H9 (cell line): ENCODE measurements at regions not wholly inside any gene's neighbourhood (a gene's known extent, or its start where the extent isn't known, plus 50 kb on each side); places are given as distances from the start of the nearest gene placed in this dataset.

Experiments used
- DNase-seq: peaks from one replicate; pipeline ENCODE4 v3.0.0-alpha.2; 2017
- H2AFZ ChIP-seq: one replicate; pipeline ENCODE4 v1.6.1; 2013; ENCODE audit warnings: mild to moderate bottlenecking, low read length, control low read depth, moderate library complexity
- H2AK5ac ChIP-seq: 2 replicates; pipeline ENCODE4 v1.6.1; 2013; ENCODE audit warnings: low read length, control low read depth, mixed read lengths; ENCODE audit not compliant: insufficient read length
- H2BK120ac ChIP-seq: one replicate; pipeline ENCODE4 v1.6.1; 2013; ENCODE audit warnings: low read depth, mild to moderate bottlenecking, low read length, control low read depth, inconsistent platforms; ENCODE audit not compliant: poor library complexity, severe bottlenecking
- H2BK12ac ChIP-seq: 2 replicates; pipeline ENCODE4 v1.6.1; 2013; ENCODE audit warnings: low read length, control low read depth, mixed read lengths, low read depth; ENCODE audit not compliant: insufficient read length
- H2BK15ac ChIP-seq: 2 replicates; pipeline ENCODE4 v1.6.1; 2013; ENCODE audit warnings: low read depth, low read length, control low read depth
- H2BK20ac ChIP-seq: one replicate; pipeline ENCODE4 v1.6.1; 2013; ENCODE audit warnings: low read depth, mild to moderate bottlenecking, low read length, control low read depth, inconsistent platforms; ENCODE audit not compliant: poor library complexity, severe bottlenecking
- H2BK5ac ChIP-seq: 2 replicates; pipeline ENCODE4 v1.6.1; 2013; ENCODE audit warnings: low read length, control low read depth, mixed read lengths; ENCODE audit not compliant: insufficient read length
- H3K14ac ChIP-seq: 2 replicates; pipeline ENCODE4 v1.6.1; 2013; ENCODE audit warnings: low read length, control low read depth; ENCODE audit not compliant: insufficient read depth
- H3K18ac ChIP-seq: 2 replicates; pipeline ENCODE4 v1.6.1; 2013; ENCODE audit warnings: low read depth, mild to moderate bottlenecking, mixed read lengths, low read length, control low read depth; ENCODE audit not compliant: insufficient read length
- H3K23ac ChIP-seq: 2 replicates; pipeline ENCODE4 v1.6.1; 2013; ENCODE audit warnings: low read length, control low read depth, mixed read lengths, low read depth; ENCODE audit not compliant: insufficient read length
- H3K23me2 ChIP-seq: 2 replicates; pipeline ENCODE4 v1.6.1; 2013; ENCODE audit warnings: low read depth, mild to moderate bottlenecking, mixed read lengths, low read length, control low read depth; ENCODE audit not compliant: insufficient read length, poor library complexity, severe bottlenecking
- H3K27ac ChIP-seq: 2 replicates; pipeline ENCODE4 v1.5.1; 2013; ENCODE audit warnings: low read length, control low read depth, mixed read lengths, low read depth; ENCODE audit not compliant: insufficient read length
- H3K27me3 ChIP-seq: 2 replicates; pipeline ENCODE4 v1.6.1; 2013; ENCODE audit warnings: low read length, control low read depth, inconsistent platforms; ENCODE audit not compliant: insufficient read depth
- H3K4ac ChIP-seq: 2 replicates; pipeline ENCODE4 v1.6.1; 2013; ENCODE audit warnings: low read depth, mild to moderate bottlenecking, control low read depth, inconsistent platforms, low read length, moderate library complexity
- H3K4me1 ChIP-seq: 2 replicates; pipeline ENCODE4 v1.6.1; 2013; ENCODE audit warnings: low read length, control low read depth, inconsistent platforms; ENCODE audit not compliant: insufficient read depth
- H3K4me2 ChIP-seq: 2 replicates; pipeline ENCODE4 v1.6.1; 2013; ENCODE audit warnings: low read length, control low read depth, mixed read lengths; ENCODE audit not compliant: insufficient read length, insufficient read depth
- H3K56ac ChIP-seq: 2 replicates; pipeline ENCODE4 v1.6.1; 2013; ENCODE audit warnings: low read depth, mild to moderate bottlenecking, mixed read lengths, low read length, control low read depth; ENCODE audit not compliant: insufficient read length
- H3K79me1 ChIP-seq: 2 replicates; pipeline ENCODE4 v1.6.1; 2013; ENCODE audit warnings: low read depth, mild to moderate bottlenecking, moderate library complexity, low read length, control low read depth, inconsistent platforms; ENCODE audit not compliant: insufficient read depth, poor library complexity, severe bottlenecking
- H3K79me2 ChIP-seq: 2 replicates; pipeline ENCODE4 v1.6.1; 2013; ENCODE audit warnings: low read length, control low read depth, inconsistent platforms; ENCODE audit not compliant: insufficient read depth
- H3K9ac ChIP-seq: 2 replicates; pipeline ENCODE4 v1.6.1; 2013; ENCODE audit warnings: low read length, control low read depth, mixed read lengths; ENCODE audit not compliant: insufficient read length; ENCODE audit errors: extremely low read depth
- H3K9me3 ChIP-seq: one replicate; pipeline ENCODE4 v1.6.1; 2013; ENCODE audit warnings: low read depth, low read length, inconsistent platforms; ENCODE audit not compliant: control insufficient read depth
- H3T11ph ChIP-seq: one replicate; pipeline ENCODE4 v1.6.1; 2013; ENCODE audit warnings: mild to moderate bottlenecking, low read length, control low read depth, inconsistent platforms
- H4K20me1 ChIP-seq: one replicate; pipeline ENCODE4 v1.6.1; 2013; ENCODE audit not compliant: control insufficient read depth, insufficient read length, insufficient read depth
- H4K5ac ChIP-seq: 2 replicates; pipeline ENCODE4 v1.6.1; 2013; ENCODE audit warnings: low read depth, mild to moderate bottlenecking, mixed read lengths, low read length, control low read depth; ENCODE audit not compliant: insufficient read length
- H4K8ac ChIP-seq: replicated peaks from 2 replicates; pipeline ENCODE4 v1.6.1; 2013; ENCODE audit warnings: low read length, control low read depth, mixed read lengths, low read depth; ENCODE audit not compliant: insufficient read length
- H4K91ac ChIP-seq: 2 replicates; pipeline ENCODE4 v1.6.1; 2013; ENCODE audit warnings: low read depth, mild to moderate bottlenecking, moderate library complexity, mixed read lengths, low read length, control low read depth; ENCODE audit not compliant: insufficient read length
- H3K27ac Mint-ChIP-seq, 3 experiments: 2 replicates in 2 of 3; 3 replicates in 1 of 3; pipeline ENCODE4 v1.8.0; 2020 to 2021; ENCODE audit warnings: mixed read lengths in 3 of 3, mild to moderate bottlenecking in 1 of 3, moderate library complexity in 1 of 3
- H3K27me3 Mint-ChIP-seq: 2 replicates; pipeline ENCODE4 v1.8.0; 2021; ENCODE audit warnings: low read depth, mild to moderate bottlenecking, moderate library complexity, mixed read lengths
- H3K36me3 Mint-ChIP-seq, 3 experiments: 2 replicates in 2 of 3; 3 replicates in 1 of 3; pipeline ENCODE4 v1.8.0; 2020 to 2021; ENCODE audit warnings: low read depth in 3 of 3, mixed read lengths in 3 of 3; ENCODE audit not compliant: insufficient read depth in 1 of 3
- H3K4me1 Mint-ChIP-seq, 2 experiments: 2 replicates each; pipeline ENCODE4 v1.8.0; 2020; ENCODE audit warnings: mixed read lengths in 2 of 2
- H3K4me3 Mint-ChIP-seq, 2 experiments: 2 replicates in 1 of 2; 3 replicates in 1 of 2; pipeline ENCODE4 v1.8.0; 2020 to 2021; ENCODE audit warnings: mild to moderate bottlenecking in 2 of 2, mixed read lengths in 2 of 2, moderate library complexity in 1 of 2
- H3K9me3 Mint-ChIP-seq, 2 experiments: 2 replicates in 1 of 2; 3 replicates in 1 of 2; pipeline ENCODE4 v1.8.0; 2020; ENCODE audit warnings: mild to moderate bottlenecking in 2 of 2, mixed read lengths in 2 of 2, moderate library complexity in 1 of 2
- whole genome bisulfite sequencing: extraction: QIAGEN DNeasy Blood & Tissue Kit; methylation state at CpG from one replicate; pipeline ENCODE4 v1.1.7; 2013; ENCODE audit warnings: missing lambda C conversion rate, low lambda C conversion rate, mixed read lengths; ENCODE audit not compliant: insufficient read length; ENCODE audit errors: extremely low coverage; 5-methylcytosine and 5-hydroxymethylcytosine counted together
- TF ChIP-seq, protein P1 (sequence below): fragments of 200-600 bp; sonication (generic); conservative IDR thresholded peaks from 3 replicates; pipeline ENCODE4 v1.8.0; 2021; ENCODE audit warnings: antibody characterized with exemption, mild to moderate bottlenecking

DNA sequence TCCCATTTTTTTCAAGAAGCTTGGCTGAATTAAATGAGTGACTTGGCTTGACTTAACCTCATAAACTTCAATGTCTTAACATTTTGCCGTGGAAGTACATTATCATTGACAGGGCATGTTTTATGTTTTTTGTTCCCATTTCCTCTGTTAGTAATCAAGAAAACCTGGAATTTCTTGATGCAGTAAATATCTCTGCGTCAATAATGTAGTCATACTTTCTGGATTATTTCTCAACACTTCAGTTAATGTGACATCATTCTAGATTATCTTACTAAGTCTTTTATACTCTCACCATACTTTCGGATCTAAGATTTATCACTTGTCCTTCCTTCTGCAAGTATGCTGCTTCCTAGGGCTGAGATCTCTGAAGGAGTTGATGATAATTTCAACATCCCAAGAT is 58.6 kb upstream of the PGR start:
- no peak overlapping the region for H3K23ac ChIP-seq
- H3K18ac ChIP-seq = no peak overlapping the region
- H3K56ac ChIP-seq = no peak overlapping the region
- H2BK12ac ChIP-seq = no peak overlapping the region
- H3K4me2 ChIP-seq = no peak overlapping the region
- H2BK15ac ChIP-seq = no peak overlapping the region
- H3K9ac ChIP-seq = no peak overlapping the region
- H3K79me2 ChIP-seq = no peaks in the 10 kb centered on the region
- TF ChIP-seq, protein P1, sequence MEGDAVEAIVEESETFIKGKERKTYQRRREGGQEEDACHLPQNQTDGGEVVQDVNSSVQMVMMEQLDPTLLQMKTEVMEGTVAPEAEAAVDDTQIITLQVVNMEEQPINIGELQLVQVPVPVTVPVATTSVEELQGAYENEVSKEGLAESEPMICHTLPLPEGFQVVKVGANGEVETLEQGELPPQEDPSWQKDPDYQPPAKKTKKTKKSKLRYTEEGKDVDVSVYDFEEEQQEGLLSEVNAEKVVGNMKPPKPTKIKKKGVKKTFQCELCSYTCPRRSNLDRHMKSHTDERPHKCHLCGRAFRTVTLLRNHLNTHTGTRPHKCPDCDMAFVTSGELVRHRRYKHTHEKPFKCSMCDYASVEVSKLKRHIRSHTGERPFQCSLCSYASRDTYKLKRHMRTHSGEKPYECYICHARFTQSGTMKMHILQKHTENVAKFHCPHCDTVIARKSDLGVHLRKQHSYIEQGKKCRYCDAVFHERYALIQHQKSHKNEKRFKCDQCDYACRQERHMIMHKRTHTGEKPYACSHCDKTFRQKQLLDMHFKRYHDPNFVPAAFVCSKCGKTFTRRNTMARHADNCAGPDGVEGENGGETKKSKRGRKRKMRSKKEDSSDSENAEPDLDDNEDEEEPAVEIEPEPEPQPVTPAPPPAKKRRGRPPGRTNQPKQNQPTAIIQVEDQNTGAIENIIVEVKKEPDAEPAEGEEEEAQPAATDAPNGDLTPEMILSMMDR = no peak
- H3T11ph ChIP-seq = no peak overlapping the region
- H4K5ac ChIP-seq = no peak overlapping the region
- no peaks in the 10 kb centered on the region for H4K20me1 ChIP-seq
- no peaks in the 10 kb centered on the region for H3K9me3 Mint-ChIP-seq
- H3K4me1 ChIP-seq = peaks cover 2% of the 10 kb centered on the region; the same call in 1 of the 2 replicates
- H3K27me3 Mint-ChIP-seq = no peaks in the 10 kb centered on the region; the same call in 1 of the 2 replicates
- H3K27me3 ChIP-seq = no peaks in the 10 kb centered on the region
- peaks cover 5 to 7% of the 10 kb centered on the region in 2 experiments for H3K4me1 Mint-ChIP-seq
- no peak overlapping the region for H2AFZ ChIP-seq
- H3K9me3 ChIP-seq = no peaks in the 10 kb centered on the region
- no peak overlapping the region for H3K27ac Mint-ChIP-seq
- no peak overlapping the region for H2BK20ac ChIP-seq
- H3K14ac ChIP-seq = no peak overlapping the region
- H4K8ac ChIP-seq = no peak overlapping the region
- no peak overlapping the region for H2BK120ac ChIP-seq
- no peak overlapping the region for H3K4ac ChIP-seq
- no peak overlapping the region for H3K4me3 Mint-ChIP-seq
- no peaks in the 10 kb centered on the region for H3K23me2 ChIP-seq
- H3K27ac ChIP-seq = no peak overlapping the region
- H3K36me3 Mint-ChIP-seq = no peaks in the 10 kb centered on the region
- H2BK5ac ChIP-seq = no peak overlapping the region
- no peak for DNase-seq
- no peak overlapping the region for H2AK5ac ChIP-seq
- H3K79me1 ChIP-seq = no peaks in the 10 kb centered on the region
- H4K91ac ChIP-seq = no peak overlapping the region
- WGBS = no CpG with 5 or more reads among the region's 3 CpGs
